DOHH2 (cell line): ENCODE measurements at regions not wholly inside any gene's neighbourhood (a gene's known extent, or its start where the extent isn't known, plus 50 kb on each side); places are given as distances from the start of the nearest gene placed in this dataset.

Source experiments
- H3F3A ChIP-seq: fragments of 200-600 bp; sonication (generic), shearing (Covaris generic); 2 replicates; pipeline ENCODE4 v1.6.0; 2016; ENCODE audit warnings: antibody characterized with exemption, mild to moderate bottlenecking; ENCODE audit not compliant: control insufficient read depth, insufficient read depth
- H3K27ac ChIP-seq: fragments of 200-600 bp; sonication (generic); 2 replicates; pipeline ENCODE4 v1.5.1; 2014; ENCODE audit warnings: low read depth, mild to moderate bottlenecking, low read length, moderate library complexity
- H3K27me3 ChIP-seq: fragments of 200-600 bp; sonication (generic); 2 replicates; pipeline ENCODE4 v1.6.1; 2014; ENCODE audit warnings: mild to moderate bottlenecking, low read length, mixed read lengths; ENCODE audit not compliant: control insufficient read depth
- H3K36me3 ChIP-seq: fragments of 200-600 bp; sonication (generic); 2 replicates; pipeline ENCODE4 v1.6.1; 2014; ENCODE audit warnings: mild to moderate bottlenecking, low read length, moderate library complexity, mixed read lengths; ENCODE audit not compliant: control insufficient read depth
- H3K4me1 ChIP-seq: fragments of 200-600 bp; sonication (generic); 2 replicates; pipeline ENCODE4 v1.6.1; 2014; ENCODE audit warnings: mild to moderate bottlenecking, low read length, mixed read lengths; ENCODE audit not compliant: control insufficient read depth
- H3K4me2 ChIP-seq: fragments of 200-600 bp; sonication (generic); 2 replicates; pipeline ENCODE4 v1.6.0; 2014; ENCODE audit warnings: mild to moderate bottlenecking, low read length, moderate library complexity
- H3K4me3 ChIP-seq: fragments of 200-600 bp; sonication (generic); 2 replicates; pipeline ENCODE4 v1.5.1; 2014; ENCODE audit warnings: mild to moderate bottlenecking, low read length, mixed read lengths
- H3K79me2 ChIP-seq: fragments of 200-600 bp; sonication (generic); 2 replicates; pipeline ENCODE4 v1.6.1; 2014; ENCODE audit warnings: mild to moderate bottlenecking, low read length, mixed read lengths; ENCODE audit not compliant: control insufficient read depth
- H3K9me2 ChIP-seq: fragments of 200-600 bp; sonication (generic); replicated peaks from 2 replicates; pipeline ENCODE4 v1.6.1; 2014; ENCODE audit warnings: mild to moderate bottlenecking, low read length, mixed read lengths; ENCODE audit not compliant: control insufficient read depth
- H3K9me3 ChIP-seq: fragments of 200-600 bp; sonication (generic); 2 replicates; pipeline ENCODE4 v1.6.1; 2014; ENCODE audit warnings: antibody characterized with exemption, low read length, mixed read lengths; ENCODE audit not compliant: control insufficient read depth, insufficient read depth
- H4K20me1 ChIP-seq: fragments of 200-600 bp; sonication (generic); 2 replicates; pipeline ENCODE4 v1.6.0; 2014; ENCODE audit warnings: low read depth, mild to moderate bottlenecking, antibody characterized with exemption, low read length, moderate library complexity; ENCODE audit not compliant: control insufficient read depth, insufficient read depth
- EZH2phosphoT487 ChIP-seq: fragments of 200-600 bp; sonication (generic); IDR thresholded peaks from 2 replicates; pipeline ENCODE4 v1.6.1; 2017; ENCODE audit warnings: borderline replicate concordance, mild to moderate bottlenecking, antibody characterized with exemption, low read length, moderate library complexity, mixed read lengths
- TF ChIP-seq, protein P1 (sequence below): fragments of 200-600 bp; sonication (generic); IDR thresholded peaks from one replicate; pipeline ENCODE4 v1.5.1; 2014; ENCODE audit warnings: antibody characterized with exemption, mild to moderate bottlenecking, low read depth, low read length; ENCODE audit not compliant: poor library complexity, severe bottlenecking

DNA sequence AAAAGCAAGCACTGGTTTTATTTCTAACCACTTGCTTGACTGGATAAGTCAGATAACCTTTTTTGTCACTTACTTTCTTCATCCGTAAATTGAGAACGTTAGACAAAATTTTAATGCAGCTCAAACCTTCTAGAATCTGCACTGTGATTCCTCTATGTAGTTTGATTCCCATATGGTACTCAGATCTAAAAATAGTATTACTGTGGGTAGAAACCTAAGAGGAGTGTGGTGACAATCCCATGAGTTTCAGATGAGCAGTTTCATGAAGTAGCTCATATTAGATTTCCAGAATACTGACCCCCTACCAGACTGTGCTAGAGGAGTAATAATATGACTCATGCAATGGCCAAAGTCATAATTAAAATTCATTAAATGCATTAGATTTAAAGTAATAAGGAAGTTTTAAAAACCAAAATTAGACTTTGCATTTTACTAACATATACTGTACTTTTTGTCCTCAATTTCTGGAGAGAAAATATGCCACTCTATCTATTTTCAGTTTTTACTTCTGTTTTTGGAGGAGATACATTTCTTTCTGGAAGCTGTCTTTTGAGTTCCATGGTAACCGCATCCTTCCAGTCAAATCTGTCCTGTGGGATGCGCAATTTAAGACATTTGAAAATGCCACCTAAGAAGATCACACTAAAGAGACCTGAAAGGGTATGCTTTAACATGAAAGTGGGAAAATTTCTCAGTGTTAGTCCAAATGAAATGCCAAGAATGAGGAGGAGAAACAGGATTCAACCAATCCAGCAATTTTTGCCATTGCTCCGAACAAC, 64.1 kb upstream of the GPM6A start:
- Histone ChIP-seq H3F3A (no peaks in the 10 kb centered on the region), H4K20me1 (no peaks in the 10 kb centered on the region), H3K9me2 (no peaks in the 10 kb centered on the region), H3K4me2 (no peak overlapping the region), H3K4me1 (no peaks in the 10 kb centered on the region), H3K27me3 (no peaks in the 10 kb centered on the region), H3K9me3 (no peaks in the 10 kb centered on the region), H3K27ac (no peak overlapping the region), H3K79me2 (no peaks in the 10 kb centered on the region), H3K4me3 (no peak overlapping the region), H3K36me3 (no peaks in the 10 kb centered on the region)
- TF ChIP-seq EZH2phosphoT487: no peak
- TF ChIP-seq, protein P1, sequence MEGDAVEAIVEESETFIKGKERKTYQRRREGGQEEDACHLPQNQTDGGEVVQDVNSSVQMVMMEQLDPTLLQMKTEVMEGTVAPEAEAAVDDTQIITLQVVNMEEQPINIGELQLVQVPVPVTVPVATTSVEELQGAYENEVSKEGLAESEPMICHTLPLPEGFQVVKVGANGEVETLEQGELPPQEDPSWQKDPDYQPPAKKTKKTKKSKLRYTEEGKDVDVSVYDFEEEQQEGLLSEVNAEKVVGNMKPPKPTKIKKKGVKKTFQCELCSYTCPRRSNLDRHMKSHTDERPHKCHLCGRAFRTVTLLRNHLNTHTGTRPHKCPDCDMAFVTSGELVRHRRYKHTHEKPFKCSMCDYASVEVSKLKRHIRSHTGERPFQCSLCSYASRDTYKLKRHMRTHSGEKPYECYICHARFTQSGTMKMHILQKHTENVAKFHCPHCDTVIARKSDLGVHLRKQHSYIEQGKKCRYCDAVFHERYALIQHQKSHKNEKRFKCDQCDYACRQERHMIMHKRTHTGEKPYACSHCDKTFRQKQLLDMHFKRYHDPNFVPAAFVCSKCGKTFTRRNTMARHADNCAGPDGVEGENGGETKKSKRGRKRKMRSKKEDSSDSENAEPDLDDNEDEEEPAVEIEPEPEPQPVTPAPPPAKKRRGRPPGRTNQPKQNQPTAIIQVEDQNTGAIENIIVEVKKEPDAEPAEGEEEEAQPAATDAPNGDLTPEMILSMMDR: no peak

DNA sequence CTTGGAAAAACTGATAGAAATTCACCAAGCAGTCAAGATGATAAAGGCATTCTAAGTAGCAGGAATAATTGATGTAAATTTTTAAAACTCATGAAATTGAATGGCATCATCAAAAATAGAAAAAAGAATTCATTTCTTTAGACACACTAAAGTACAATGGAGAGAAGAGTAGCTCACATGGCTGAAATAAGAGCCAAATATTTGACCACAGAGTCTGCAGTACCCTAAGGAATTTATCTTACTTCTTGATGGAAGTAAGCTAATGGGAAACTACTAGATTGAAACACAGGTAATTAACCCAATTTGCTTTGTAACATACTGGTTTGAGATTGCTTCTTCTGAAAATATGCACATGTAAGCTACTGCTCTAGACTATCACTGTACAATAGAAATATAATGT, 70.8 kb upstream of the GPM6A start:
- H3K27me3 ChIP-seq: no peaks in the 10 kb centered on the region
- no peaks in the 10 kb centered on the region for H3K36me3 ChIP-seq
- TF ChIP-seq, protein P1: no peak
- no peak for TF ChIP-seq EZH2phosphoT487
- no peak overlapping the region for H3K4me2 ChIP-seq
- no peaks in the 10 kb centered on the region for H3K9me3 ChIP-seq
- no peak overlapping the region for H3K27ac ChIP-seq
- H3K9me2 ChIP-seq: no peaks in the 10 kb centered on the region
- no peaks in the 10 kb centered on the region for H3K79me2 ChIP-seq
- no peaks in the 10 kb centered on the region for H3K4me1 ChIP-seq
- no peak overlapping the region for H3K4me3 ChIP-seq
- H4K20me1 ChIP-seq: no peaks in the 10 kb centered on the region
- no peaks in the 10 kb centered on the region for H3F3A ChIP-seq

DNA sequence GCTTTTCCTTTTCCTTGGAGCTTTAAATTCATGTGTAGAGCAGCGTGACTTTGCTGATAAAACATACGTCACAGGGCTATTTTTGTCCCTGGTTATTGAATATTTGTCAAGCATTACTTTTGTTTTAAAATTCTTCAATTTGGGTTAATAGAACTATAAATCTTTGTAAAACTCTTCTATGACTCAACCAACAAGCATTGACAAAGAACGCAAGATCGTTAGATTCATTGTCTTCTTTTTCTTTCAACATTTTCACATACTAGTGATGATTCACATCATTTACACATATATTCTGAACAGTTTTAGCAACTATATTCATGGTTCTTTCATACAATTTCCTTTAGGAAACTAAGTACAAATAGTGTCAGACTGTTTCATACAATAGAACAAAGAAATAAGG, 72.0 kb upstream of the GPM6A start:
- Histone ChIP-seq H3K4me2 (no peak overlapping the region), H3K36me3 (no peaks in the 10 kb centered on the region), H3K9me3 (no peaks in the 10 kb centered on the region), H3F3A (no peaks in the 10 kb centered on the region), H3K27me3 (no peaks in the 10 kb centered on the region), H3K9me2 (no peaks in the 10 kb centered on the region), H3K4me1 (no peaks in the 10 kb centered on the region), H3K27ac (no peak overlapping the region), H4K20me1 (no peaks in the 10 kb centered on the region), H3K4me3 (no peak overlapping the region), H3K79me2 (no peaks in the 10 kb centered on the region)
- no peak for TF ChIP-seq EZH2phosphoT487
- TF ChIP-seq, protein P1: no peak
